H9 (cell line): ENCODE measurements at regions not wholly inside any gene's neighbourhood (a gene's known extent, or its start where the extent isn't known, plus 50 kb on each side); places are given as distances from the start of the nearest gene placed in this dataset.

Source experiments
- DNase-seq: peaks from one replicate; pipeline ENCODE4 v3.0.0-alpha.2; 2017
- H2AFZ ChIP-seq: one replicate; pipeline ENCODE4 v1.6.1; 2013; ENCODE audit warnings: mild to moderate bottlenecking, low read length, control low read depth, moderate library complexity
- H2AK5ac ChIP-seq: 2 replicates; pipeline ENCODE4 v1.6.1; 2013; ENCODE audit warnings: low read length, control low read depth, mixed read lengths; ENCODE audit not compliant: insufficient read length
- H2BK120ac ChIP-seq: one replicate; pipeline ENCODE4 v1.6.1; 2013; ENCODE audit warnings: low read depth, mild to moderate bottlenecking, low read length, control low read depth, inconsistent platforms; ENCODE audit not compliant: poor library complexity, severe bottlenecking
- H2BK12ac ChIP-seq: 2 replicates; pipeline ENCODE4 v1.6.1; 2013; ENCODE audit warnings: low read length, control low read depth, mixed read lengths, low read depth; ENCODE audit not compliant: insufficient read length
- H2BK15ac ChIP-seq: 2 replicates; pipeline ENCODE4 v1.6.1; 2013; ENCODE audit warnings: low read depth, low read length, control low read depth
- H2BK20ac ChIP-seq: one replicate; pipeline ENCODE4 v1.6.1; 2013; ENCODE audit warnings: low read depth, mild to moderate bottlenecking, low read length, control low read depth, inconsistent platforms; ENCODE audit not compliant: poor library complexity, severe bottlenecking
- H2BK5ac ChIP-seq: 2 replicates; pipeline ENCODE4 v1.6.1; 2013; ENCODE audit warnings: low read length, control low read depth, mixed read lengths; ENCODE audit not compliant: insufficient read length
- H3K14ac ChIP-seq: 2 replicates; pipeline ENCODE4 v1.6.1; 2013; ENCODE audit warnings: low read length, control low read depth; ENCODE audit not compliant: insufficient read depth
- H3K18ac ChIP-seq: 2 replicates; pipeline ENCODE4 v1.6.1; 2013; ENCODE audit warnings: low read depth, mild to moderate bottlenecking, mixed read lengths, low read length, control low read depth; ENCODE audit not compliant: insufficient read length
- H3K23ac ChIP-seq: 2 replicates; pipeline ENCODE4 v1.6.1; 2013; ENCODE audit warnings: low read length, control low read depth, mixed read lengths, low read depth; ENCODE audit not compliant: insufficient read length
- H3K23me2 ChIP-seq: 2 replicates; pipeline ENCODE4 v1.6.1; 2013; ENCODE audit warnings: low read depth, mild to moderate bottlenecking, mixed read lengths, low read length, control low read depth; ENCODE audit not compliant: insufficient read length, poor library complexity, severe bottlenecking
- H3K27ac ChIP-seq: 2 replicates; pipeline ENCODE4 v1.5.1; 2013; ENCODE audit warnings: low read length, control low read depth, mixed read lengths, low read depth; ENCODE audit not compliant: insufficient read length
- H3K27me3 ChIP-seq: 2 replicates; pipeline ENCODE4 v1.6.1; 2013; ENCODE audit warnings: low read length, control low read depth, inconsistent platforms; ENCODE audit not compliant: insufficient read depth
- H3K4ac ChIP-seq: 2 replicates; pipeline ENCODE4 v1.6.1; 2013; ENCODE audit warnings: low read depth, mild to moderate bottlenecking, control low read depth, inconsistent platforms, low read length, moderate library complexity
- H3K4me1 ChIP-seq: 2 replicates; pipeline ENCODE4 v1.6.1; 2013; ENCODE audit warnings: low read length, control low read depth, inconsistent platforms; ENCODE audit not compliant: insufficient read depth
- H3K4me2 ChIP-seq: 2 replicates; pipeline ENCODE4 v1.6.1; 2013; ENCODE audit warnings: low read length, control low read depth, mixed read lengths; ENCODE audit not compliant: insufficient read length, insufficient read depth
- H3K56ac ChIP-seq: 2 replicates; pipeline ENCODE4 v1.6.1; 2013; ENCODE audit warnings: low read depth, mild to moderate bottlenecking, mixed read lengths, low read length, control low read depth; ENCODE audit not compliant: insufficient read length
- H3K79me1 ChIP-seq: 2 replicates; pipeline ENCODE4 v1.6.1; 2013; ENCODE audit warnings: low read depth, mild to moderate bottlenecking, moderate library complexity, low read length, control low read depth, inconsistent platforms; ENCODE audit not compliant: insufficient read depth, poor library complexity, severe bottlenecking
- H3K79me2 ChIP-seq: 2 replicates; pipeline ENCODE4 v1.6.1; 2013; ENCODE audit warnings: low read length, control low read depth, inconsistent platforms; ENCODE audit not compliant: insufficient read depth
- H3K9ac ChIP-seq: 2 replicates; pipeline ENCODE4 v1.6.1; 2013; ENCODE audit warnings: low read length, control low read depth, mixed read lengths; ENCODE audit not compliant: insufficient read length; ENCODE audit errors: extremely low read depth
- H3K9me3 ChIP-seq: one replicate; pipeline ENCODE4 v1.6.1; 2013; ENCODE audit warnings: low read depth, low read length, inconsistent platforms; ENCODE audit not compliant: control insufficient read depth
- H3T11ph ChIP-seq: one replicate; pipeline ENCODE4 v1.6.1; 2013; ENCODE audit warnings: mild to moderate bottlenecking, low read length, control low read depth, inconsistent platforms
- H4K20me1 ChIP-seq: one replicate; pipeline ENCODE4 v1.6.1; 2013; ENCODE audit not compliant: control insufficient read depth, insufficient read length, insufficient read depth
- H4K5ac ChIP-seq: 2 replicates; pipeline ENCODE4 v1.6.1; 2013; ENCODE audit warnings: low read depth, mild to moderate bottlenecking, mixed read lengths, low read length, control low read depth; ENCODE audit not compliant: insufficient read length
- H4K8ac ChIP-seq: replicated peaks from 2 replicates; pipeline ENCODE4 v1.6.1; 2013; ENCODE audit warnings: low read length, control low read depth, mixed read lengths, low read depth; ENCODE audit not compliant: insufficient read length
- H4K91ac ChIP-seq: 2 replicates; pipeline ENCODE4 v1.6.1; 2013; ENCODE audit warnings: low read depth, mild to moderate bottlenecking, moderate library complexity, mixed read lengths, low read length, control low read depth; ENCODE audit not compliant: insufficient read length
- H3K27ac Mint-ChIP-seq, 3 experiments: 2 replicates in 2 of 3; 3 replicates in 1 of 3; pipeline ENCODE4 v1.8.0; 2020 to 2021; ENCODE audit warnings: mixed read lengths in 3 of 3, mild to moderate bottlenecking in 1 of 3, moderate library complexity in 1 of 3
- H3K27me3 Mint-ChIP-seq: 2 replicates; pipeline ENCODE4 v1.8.0; 2021; ENCODE audit warnings: low read depth, mild to moderate bottlenecking, moderate library complexity, mixed read lengths
- H3K36me3 Mint-ChIP-seq, 3 experiments: 2 replicates in 2 of 3; 3 replicates in 1 of 3; pipeline ENCODE4 v1.8.0; 2020 to 2021; ENCODE audit warnings: low read depth in 3 of 3, mixed read lengths in 3 of 3; ENCODE audit not compliant: insufficient read depth in 1 of 3
- H3K4me1 Mint-ChIP-seq, 2 experiments: 2 replicates each; pipeline ENCODE4 v1.8.0; 2020; ENCODE audit warnings: mixed read lengths in 2 of 2
- H3K4me3 Mint-ChIP-seq, 2 experiments: 2 replicates in 1 of 2; 3 replicates in 1 of 2; pipeline ENCODE4 v1.8.0; 2020 to 2021; ENCODE audit warnings: mild to moderate bottlenecking in 2 of 2, mixed read lengths in 2 of 2, moderate library complexity in 1 of 2
- H3K9me3 Mint-ChIP-seq, 2 experiments: 2 replicates in 1 of 2; 3 replicates in 1 of 2; pipeline ENCODE4 v1.8.0; 2020; ENCODE audit warnings: mild to moderate bottlenecking in 2 of 2, mixed read lengths in 2 of 2, moderate library complexity in 1 of 2
- WGBS: extraction: QIAGEN DNeasy Blood & Tissue Kit; methylation state at CpG from one replicate; pipeline ENCODE4 v1.1.7; 2013; ENCODE audit warnings: missing lambda C conversion rate, low lambda C conversion rate, mixed read lengths; ENCODE audit not compliant: insufficient read length; ENCODE audit errors: extremely low coverage; 5-methylcytosine and 5-hydroxymethylcytosine counted together
- TF ChIP-seq, protein P1 (sequence below): fragments of 200-600 bp; sonication (generic); conservative IDR thresholded peaks from 3 replicates; pipeline ENCODE4 v1.8.0; 2021; ENCODE audit warnings: antibody characterized with exemption, mild to moderate bottlenecking

DNA sequence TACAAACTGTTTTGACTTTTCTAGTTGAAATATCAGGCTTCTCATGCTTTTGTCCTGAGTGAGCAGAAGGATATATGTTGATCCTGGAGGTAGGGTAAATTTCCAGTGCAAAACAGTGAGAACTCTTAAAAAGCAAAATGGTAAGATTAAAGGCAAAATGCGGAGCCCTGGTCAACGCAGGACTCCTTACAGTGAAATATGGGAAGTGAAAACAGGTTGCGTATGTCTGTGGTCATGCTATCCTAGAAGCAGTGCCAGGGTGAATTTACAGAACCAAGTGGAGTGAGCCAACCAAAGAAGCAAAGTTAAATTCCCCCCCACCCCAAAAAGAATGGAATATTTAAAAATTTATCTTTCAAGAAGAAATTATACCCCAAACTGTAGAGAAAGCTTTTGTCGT is 256.4 kb downstream of the NR2F2 start:
- no peaks in the 10 kb centered on the region for H3K9me3 ChIP-seq
- no peak overlapping the region for H2AK5ac ChIP-seq
- no peaks in the 10 kb centered on the region for H3K4me1 ChIP-seq
- H3K4ac ChIP-seq: no peak overlapping the region
- no peak overlapping the region for H4K8ac ChIP-seq
- DNase-seq: no peak
- Mint-ChIP-seq H3K4me3 (no peak overlapping the region), H3K27me3 (peaks cover 3% of the 10 kb centered on the region; the same call in 1 of the 2 replicates), H3K9me3 (no peaks in the 10 kb centered on the region), H3K36me3 (no peaks in the 10 kb centered on the region), H3K27ac (no peak overlapping the region), H3K4me1 (peaks cover 15 to 33% of the 10 kb centered on the region in 2 experiments)
- no peaks in the 10 kb centered on the region for H3K23me2 ChIP-seq
- no peak overlapping the region for H3K14ac ChIP-seq
- H4K20me1 ChIP-seq: no peaks in the 10 kb centered on the region
- no peak overlapping the region for H3K27ac ChIP-seq
- H2BK12ac ChIP-seq: no peak overlapping the region
- H4K91ac ChIP-seq: no peak overlapping the region
- H3K79me2 ChIP-seq: no peaks in the 10 kb centered on the region
- H3K18ac ChIP-seq: no peak overlapping the region
- no peak overlapping the region for H4K5ac ChIP-seq
- no peak overlapping the region for H2BK5ac ChIP-seq
- TF ChIP-seq, protein P1, sequence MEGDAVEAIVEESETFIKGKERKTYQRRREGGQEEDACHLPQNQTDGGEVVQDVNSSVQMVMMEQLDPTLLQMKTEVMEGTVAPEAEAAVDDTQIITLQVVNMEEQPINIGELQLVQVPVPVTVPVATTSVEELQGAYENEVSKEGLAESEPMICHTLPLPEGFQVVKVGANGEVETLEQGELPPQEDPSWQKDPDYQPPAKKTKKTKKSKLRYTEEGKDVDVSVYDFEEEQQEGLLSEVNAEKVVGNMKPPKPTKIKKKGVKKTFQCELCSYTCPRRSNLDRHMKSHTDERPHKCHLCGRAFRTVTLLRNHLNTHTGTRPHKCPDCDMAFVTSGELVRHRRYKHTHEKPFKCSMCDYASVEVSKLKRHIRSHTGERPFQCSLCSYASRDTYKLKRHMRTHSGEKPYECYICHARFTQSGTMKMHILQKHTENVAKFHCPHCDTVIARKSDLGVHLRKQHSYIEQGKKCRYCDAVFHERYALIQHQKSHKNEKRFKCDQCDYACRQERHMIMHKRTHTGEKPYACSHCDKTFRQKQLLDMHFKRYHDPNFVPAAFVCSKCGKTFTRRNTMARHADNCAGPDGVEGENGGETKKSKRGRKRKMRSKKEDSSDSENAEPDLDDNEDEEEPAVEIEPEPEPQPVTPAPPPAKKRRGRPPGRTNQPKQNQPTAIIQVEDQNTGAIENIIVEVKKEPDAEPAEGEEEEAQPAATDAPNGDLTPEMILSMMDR: no peak
- no peak overlapping the region for H2AFZ ChIP-seq
- H3K27me3 ChIP-seq: no peaks in the 10 kb centered on the region; the same call in 1 of the 2 replicates
- no peak overlapping the region for H3K56ac ChIP-seq
- H3T11ph ChIP-seq: no peak overlapping the region
- no peak overlapping the region for H3K4me2 ChIP-seq
- H3K9ac ChIP-seq: no peak overlapping the region
- H2BK15ac ChIP-seq: no peak overlapping the region
- no peaks in the 10 kb centered on the region for H3K79me1 ChIP-seq
- WGBS: no CpG with 5 or more reads among the region's 4 CpGs
- H2BK120ac ChIP-seq: no peak overlapping the region
- no peak overlapping the region for H2BK20ac ChIP-seq
- H3K23ac ChIP-seq: no peak overlapping the region
